NCI-H187 treated with DMSO at 0.1 percent for 48 hours (cell line): ENCODE measurements at regions not wholly inside any gene's neighbourhood (a gene's known extent, or its start where the extent isn't known, plus 50 kb on each side); places are given as distances from the start of the nearest gene placed in this dataset.
"Not testable (repeated sequence)": the region's sequence is repeated elsewhere in the genome, so short reads cannot be mapped to it uniquely, and the experiment has no call there.

Experiments
- DNase-seq: peaks from one replicate; lab custom pipeline; 2025; lab: John Stamatoyannopoulos, UW

DNA sequence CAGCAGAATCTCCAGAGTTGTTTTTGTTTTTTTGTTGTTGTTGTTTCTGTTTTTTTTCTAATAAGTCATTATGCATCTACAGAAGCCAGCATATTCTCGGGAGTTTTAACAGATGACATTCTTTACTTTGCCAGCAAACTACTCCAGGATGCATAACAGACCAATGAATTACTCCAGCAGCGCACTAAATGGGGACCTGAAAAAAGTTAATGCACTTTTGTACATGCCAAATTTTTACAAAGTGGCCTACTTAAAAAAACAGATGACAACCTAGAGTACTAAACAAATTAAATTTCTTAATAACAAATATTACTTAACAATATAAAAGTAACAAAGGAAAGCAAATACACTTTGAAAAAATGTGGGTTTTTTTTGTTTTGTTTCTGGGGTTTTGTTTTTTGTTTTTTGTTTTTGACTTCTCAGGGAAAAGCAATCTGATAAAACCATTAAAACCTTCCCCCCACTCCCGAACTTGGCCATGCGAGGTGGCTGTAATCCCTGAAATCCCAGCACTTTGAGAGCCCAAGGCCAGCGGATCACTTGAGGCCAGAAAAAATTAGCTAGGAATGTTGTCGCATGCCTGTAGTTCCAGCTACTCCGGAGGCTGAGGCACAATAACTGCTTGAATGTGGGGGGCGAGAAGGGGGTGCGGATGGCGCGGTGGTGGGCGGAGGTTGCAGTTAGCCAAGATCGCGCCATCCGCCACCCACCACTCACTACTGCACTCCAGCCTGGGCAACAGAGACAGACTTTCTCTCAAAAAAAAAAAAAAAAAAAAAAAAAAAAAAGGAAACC is 352.4 kb downstream of the CETN3 start:
- DNase-seq: no peak

DNA sequence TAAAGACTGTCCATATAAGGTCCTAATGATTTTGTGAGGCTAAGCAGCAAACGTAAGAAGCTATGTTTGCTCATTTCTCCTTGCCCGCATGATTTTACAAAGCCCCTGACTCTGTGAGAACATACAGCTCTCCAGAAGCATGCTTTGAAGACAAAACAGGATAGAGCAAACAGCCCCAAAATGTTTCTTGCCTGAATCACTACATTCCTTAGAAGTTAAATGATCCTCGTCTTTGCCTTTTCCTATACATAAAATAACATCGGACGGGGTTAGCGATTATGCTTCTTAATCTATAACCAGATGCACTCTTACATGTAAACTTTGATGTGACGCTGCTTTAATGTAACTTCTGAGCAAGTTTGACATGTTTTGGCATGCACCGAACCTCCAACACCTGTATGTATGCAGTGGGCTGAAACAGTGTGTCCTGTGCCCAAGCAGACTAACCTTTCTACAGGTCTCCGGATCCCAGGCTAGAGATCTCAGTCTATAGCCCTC is 353.7 kb downstream of the CETN3 start:
- no peak for DNase-seq

DNA sequence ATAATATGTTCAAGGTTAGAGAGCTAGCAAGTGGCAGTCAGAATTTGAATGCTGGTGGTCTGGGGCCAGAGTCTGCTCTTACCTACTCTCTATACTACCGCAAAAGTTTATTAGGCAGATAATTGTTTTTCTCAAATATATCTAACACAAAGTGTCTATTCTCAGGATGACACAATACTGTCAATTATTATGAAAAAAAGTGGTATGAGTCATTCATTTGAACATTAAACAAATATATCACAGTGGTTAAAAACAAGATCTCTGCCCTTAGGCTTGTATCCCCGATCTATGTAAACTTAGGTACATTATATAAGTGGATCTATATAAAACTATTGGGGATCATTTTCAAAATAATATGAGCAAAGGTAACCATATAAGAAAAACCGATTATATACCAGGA is 354.9 kb downstream of the CETN3 start:
- no peak for DNase-seq

DNA sequence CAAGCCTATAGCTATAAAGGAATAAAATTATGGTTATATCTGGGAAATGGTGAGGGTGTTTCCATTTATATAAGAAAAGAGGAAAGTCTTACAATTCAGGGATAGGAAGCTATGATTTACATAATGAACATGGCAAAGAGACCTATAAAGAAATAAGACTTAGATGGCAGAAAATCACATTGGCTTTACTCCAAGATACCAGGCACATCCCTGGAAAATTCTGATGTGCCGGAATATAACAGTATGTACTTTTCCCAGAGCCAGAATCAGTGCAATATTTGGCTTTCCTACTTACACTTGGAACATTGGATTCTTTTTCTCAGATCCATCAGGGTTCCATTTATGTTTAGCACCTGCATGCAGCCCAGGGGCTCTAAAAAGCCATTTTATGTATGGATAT is 357.8 kb downstream of the CETN3 start:
- DNase-seq: no peak

- DNase-seq: no peak
These were observed 359.5 kb downstream of the CETN3 start for GRCh38 chr5:90050103-90050502.

DNA sequence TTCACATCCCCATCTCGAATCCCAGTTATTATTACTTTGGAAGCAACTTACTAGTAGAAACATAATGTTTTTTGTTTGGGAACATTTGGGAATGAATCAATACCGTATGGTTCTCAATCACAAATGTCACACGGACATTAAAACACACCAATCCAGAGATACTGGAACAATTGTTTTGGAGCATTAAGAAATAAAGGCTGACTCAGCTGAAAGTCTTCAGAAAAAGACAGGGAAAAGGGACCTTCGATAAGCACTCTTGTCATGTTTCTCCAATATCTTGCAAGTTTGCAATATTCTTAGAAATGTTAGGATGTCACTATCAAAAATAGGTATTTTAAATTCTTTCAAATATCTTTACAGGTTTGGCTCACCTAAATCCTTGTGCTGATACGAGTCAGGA is 362.4 kb downstream of the CETN3 start:
- no peak for DNase-seq

DNA sequence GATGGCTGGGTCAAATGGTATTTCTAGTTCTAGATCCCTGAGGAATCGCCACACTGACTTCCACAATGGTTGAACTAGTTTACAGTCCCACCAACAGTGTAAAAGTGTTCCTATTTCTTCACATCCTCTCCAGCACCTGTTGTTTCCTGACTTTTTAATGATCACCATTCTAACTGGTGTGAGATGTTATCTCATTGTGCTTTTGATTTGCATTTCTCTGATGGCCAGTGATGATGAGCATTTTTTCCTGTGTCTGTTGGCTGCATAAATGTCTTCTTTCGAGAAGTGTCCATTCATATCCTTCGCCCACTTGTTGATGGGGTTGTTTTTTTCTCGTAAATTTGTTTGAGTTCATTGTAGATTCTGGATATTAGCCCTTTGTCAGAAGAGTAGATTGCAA is 369.5 kb downstream of the CETN3 start:
- not testable (repeated sequence) for DNase-seq

DNA sequence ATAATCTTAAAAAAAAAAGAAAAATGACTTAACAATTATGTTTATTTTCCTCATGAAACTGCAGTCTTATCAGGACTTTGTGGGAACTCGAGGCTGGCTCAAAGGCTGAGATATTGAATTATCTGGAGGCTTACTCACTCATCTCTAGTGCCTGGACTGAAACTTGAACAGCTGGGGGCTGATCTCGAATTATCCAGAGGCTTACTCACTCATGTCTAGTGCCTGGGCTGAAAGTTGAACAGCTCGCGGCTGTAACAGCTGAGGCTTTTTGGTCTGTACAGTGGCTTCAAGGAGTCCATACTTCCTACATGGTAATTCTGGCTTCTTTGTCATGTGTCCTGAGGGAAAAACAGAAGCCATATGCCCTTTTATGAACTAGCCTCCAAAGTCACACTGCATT is 371.9 kb downstream of the CETN3 start:
- no peak for DNase-seq

DNA sequence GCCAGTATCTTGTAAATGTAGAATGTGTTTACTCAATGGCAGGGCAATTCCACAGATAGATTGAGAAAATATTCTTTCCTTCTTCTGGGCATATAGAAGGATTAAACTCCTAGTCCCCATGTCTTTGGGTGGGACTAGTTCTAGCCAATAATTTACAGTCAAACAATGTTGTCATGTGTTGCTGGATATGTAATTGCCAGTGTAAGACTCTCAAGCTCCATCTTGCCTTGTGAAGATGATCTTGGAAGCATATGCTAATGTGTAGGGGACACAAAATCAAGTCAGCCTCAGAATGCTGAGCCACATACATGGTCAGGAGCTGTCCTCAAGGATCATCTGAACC is 386.9 kb downstream of the CETN3 start:
- DNase-seq: no peak

DNA sequence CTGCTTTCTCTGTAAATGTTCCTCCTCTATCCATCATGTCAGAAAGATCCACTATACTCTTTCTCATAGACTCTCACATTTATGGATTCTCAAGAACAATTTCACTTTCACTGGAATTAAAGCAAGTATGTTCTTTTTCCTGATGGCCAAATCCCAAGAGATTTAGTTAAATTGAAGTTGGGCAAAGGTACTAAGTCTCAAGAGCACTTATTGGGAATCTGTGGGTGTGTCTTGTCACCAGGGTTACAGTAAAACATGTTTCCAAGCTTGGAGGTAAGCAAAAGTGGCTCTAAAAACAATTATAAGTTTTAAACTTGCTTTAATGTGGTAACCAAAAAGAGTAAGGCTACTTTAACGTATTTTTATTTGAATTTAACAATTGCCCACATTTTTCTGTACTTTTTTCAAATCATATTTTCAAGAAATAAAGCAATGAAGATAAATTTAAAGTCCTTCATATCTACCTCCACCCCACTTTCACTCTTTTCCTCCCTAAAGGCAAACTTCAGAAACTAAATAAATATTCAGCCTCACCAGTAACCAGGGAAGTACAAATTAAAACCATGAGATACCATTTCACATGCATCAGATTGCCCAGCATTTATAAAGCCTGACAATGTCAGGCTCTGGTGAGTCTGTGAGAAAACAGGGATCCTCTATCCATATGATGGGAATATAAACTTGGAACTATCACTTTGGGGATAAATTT is 387.4 kb downstream of the CETN3 start:
- peak; percentile 24 for DNase-seq

DNA sequence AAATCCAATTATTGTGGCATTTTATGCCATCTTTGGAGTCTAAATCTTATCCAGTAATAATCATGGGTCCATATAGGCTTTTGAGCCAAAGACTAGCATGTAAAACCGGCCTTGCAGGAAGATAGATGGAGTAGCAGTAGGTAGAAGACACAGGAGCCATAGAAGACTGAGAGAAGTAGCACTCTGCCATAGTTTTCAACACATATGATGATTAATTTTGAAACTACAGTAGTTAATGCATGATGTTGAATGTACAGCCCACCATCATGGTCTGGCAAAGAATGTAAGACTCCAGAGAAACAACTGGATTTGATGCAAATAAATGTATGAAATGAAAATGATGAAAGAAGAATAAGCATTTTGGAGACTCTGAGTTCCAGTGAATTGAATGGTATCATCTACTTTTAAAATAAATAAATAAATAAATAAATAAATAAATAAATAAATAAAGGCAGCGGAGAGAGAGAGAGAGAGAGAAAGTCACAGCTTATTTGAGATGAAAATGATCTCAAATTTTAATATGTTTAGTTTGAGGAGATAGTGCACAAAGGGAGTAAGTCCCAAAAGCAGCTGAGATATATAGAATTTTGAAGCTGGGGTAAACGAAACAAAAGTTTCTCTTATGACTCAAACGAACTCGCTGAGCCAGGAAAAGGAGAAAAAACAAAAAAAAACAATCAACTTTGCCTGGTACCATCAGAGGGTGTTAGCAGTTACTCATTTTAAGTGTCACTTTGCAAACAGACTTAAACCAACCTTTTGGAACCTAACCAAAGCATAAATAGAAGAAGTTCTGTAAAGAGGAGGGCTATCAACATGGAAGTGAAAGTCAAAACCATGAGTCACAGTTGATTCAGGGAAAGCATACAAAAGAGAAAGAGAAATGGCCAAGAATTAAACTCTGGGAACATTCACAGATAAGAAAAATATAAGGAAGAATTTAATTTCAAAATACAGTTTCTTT is 388.7 kb downstream of the CETN3 start:
- DNase-seq: no peak

GRCh38 chr5:90017239-90017638 is 392.3 kb downstream of the CETN3 start:
- DNase-seq: no peak

- DNase-seq: no peak
These were observed 394.0 kb downstream of the CETN3 start for GRCh38 chr5:90015584-90016018.

DNA sequence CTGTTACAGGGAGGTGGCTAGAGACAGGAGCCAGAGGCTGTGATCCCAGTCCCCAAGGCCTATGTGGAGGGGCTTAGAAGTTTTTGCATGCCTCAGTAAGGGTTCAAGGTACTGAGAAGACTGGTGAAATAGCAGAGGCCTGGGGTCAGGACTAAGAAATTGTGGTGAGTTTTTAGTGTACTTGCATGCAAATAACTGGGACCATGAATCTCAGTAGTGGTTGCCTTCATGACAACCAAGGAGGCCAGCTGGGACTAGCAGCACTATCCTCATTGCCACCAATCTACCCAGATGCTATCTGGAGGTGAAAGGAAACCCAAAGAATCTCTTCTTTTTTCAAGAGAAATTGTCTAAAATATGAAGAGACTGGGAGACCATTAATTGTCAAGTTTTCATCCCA is 395.1 kb downstream of the CETN3 start:
- no peak for DNase-seq

DNA sequence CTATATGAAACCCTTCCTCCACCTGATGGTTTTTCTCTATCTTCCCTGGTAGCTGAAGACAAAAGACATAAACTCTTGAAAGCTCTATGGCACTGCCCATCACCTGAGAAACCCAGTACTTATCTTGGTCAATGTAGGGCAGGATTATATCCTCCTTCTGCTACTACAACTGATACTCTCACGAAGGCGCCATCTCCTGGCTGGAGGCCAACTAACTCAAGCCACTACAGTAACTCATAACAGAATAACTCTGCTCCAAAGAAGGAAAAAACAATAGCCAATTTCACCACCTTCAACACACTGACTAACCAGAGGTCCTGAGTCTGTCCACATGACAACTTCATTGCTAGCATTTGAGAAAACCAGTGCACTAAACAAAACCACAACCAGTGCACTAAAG is 409.2 kb downstream of the CETN3 start:
- DNase-seq: no peak

DNA sequence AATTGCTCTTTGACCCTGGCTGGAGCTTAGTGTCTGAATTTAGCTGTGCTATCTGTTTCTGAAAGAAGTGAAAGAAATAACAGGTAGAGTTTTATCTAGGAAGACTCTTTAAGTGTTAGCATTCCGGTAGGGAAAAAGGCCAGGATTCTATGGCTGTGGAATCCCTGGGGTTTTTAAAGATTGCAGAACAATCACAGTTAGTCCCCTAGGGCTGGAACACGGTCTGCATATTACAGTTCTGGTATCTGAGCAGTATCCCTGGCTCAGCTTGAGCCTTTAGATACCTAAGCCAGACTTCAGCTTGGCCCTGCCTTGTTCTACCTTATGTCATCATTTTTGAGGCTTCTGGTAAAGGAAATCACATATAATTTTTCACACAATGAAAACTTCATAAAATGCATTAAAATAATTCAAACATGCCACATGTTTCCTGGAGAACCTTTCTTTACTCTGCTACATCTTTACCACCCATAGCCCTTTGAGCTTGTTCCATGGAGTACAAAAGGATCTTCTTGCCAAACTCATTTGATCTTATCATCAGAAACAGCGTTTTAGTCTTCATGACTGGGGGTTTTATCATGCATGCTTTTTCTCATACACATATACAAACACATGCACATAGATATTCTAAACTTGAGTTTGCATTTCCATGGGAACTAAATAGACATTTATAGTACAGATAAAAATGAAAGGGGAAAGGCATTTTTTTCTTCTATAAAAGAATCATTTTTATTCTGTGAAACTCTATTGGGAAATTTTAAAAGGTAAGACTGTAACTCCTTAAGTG is 410.8 kb downstream of the CETN3 start:
- no peak for DNase-seq

GRCh38 chr5:89996890-89997289 is 412.7 kb downstream of the CETN3 start:
- no peak for DNase-seq

DNA sequence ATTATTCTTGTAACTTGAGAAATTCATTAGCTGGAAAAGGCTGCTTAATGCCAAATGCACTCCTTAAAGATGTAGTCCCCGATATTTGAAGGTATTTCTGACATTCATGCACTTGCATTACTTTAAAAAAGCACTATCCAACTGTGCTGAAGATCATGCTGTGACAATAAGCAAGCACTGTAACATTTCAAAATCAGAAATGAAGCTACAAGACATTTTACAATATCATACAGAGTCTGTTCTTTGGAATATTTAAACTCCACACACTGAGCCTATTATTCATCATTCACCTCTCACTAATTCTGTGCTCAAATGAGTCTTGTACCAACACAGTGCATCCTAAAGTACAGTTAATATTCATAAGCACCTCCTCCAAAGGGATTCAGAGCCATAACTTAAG is 413.2 kb downstream of the CETN3 start:
- no peak for DNase-seq

- no peak for DNase-seq
These were observed 415.3 kb downstream of the CETN3 start for GRCh38 chr5:89994266-89994665.

GRCh38 chr5:89992201-89992600 is 417.4 kb downstream of the CETN3 start:
- DNase-seq: no peak

DNA sequence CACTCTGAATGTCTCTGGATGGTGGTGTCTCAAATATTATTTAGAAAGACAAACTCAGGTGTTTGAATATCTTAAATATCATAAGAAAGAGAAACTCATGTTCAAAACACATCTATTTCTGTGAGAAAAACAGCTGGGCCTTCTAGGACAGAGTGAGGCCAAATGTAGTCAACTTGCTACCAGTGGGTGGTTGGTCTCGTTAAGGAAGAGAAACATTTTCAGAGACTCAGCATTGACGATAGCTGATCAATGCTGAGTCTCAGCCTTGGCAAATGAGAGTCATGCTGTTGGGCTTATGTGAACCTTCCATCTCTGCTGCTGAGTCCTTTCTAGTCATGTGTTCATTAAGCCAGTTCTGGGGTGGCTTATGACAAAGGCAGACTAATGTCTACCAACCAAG is 418.0 kb downstream of the CETN3 start:
- no peak for DNase-seq

DNA sequence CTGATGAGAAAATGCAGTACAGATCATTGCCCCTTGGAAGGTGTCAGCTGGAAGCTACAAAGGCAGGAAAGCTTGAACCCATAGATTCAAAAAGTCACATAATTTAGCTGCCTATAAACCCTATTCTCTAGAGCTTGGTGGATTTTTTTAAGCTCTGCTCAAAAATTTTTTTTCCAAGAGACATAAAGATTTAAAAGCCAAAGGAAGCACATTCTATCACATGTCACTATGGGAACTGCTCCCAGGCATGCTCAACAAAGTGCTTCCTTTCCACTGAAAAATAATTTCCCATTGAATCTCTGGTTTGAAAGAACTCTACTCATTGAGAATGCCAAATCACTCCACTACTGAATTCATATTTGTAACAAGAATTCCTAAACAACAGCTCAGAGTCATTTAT is 419.8 kb downstream of the CETN3 start:
- DNase-seq: no peak
